Limb (tissue), 2 donors: ENCODE measurements at regions not wholly inside any gene's neighbourhood (a gene's known extent, or its start where the extent isn't known, plus 50 kb on each side); places are given as distances from the start of the nearest gene placed in this dataset.

Source experiments
- DNase-seq, 2 donors: peaks; one replicate each; pipeline ENCODE4 v3.0.0-alpha.2; 2016; ENCODE audit errors: extremely low spot score in 2 of 2

DNA sequence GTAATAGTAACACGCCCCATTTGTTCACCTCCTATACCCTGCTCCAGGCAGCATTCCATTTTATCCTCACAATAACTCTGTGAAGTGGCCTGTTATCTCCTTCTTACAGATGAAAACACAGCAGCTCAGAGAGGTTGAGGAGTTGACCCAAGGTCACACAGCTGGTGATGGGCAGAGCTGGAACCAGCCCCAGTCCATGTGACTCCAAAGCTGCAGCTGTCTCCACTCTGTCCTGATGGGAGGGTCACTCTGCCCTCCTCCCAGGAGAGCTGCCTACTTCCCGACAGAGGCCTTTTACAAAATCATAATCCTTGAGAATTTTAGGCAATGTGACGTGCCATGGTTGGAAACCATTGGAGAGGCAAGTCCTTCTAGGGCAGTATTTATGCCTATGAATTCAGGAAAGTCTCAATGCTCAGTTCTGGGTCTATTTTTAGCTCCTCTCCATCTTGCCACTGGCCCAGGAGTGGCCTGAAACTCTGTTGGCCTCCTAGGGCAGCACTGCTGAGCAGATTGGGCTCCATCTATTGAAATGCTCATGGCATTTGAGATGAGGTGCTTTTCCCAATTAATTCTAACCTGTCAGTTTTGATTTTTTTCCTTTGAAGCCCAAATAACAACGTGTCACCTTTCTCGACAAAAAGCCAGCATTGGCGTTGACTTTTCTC, 50.1 kb upstream of the KCNK12 start:
- no peak for DNase-seq
